BLaER1 treated with 17β-estradiol and CSF1 and Interleukin-3, amounts not matched to agents 10 nM and 100 nM (cell line): ENCODE measurements at regions not wholly inside any gene's neighbourhood (a gene's known extent, or its start where the extent isn't known, plus 50 kb on each side); places are given as distances from the start of the nearest gene placed in this dataset.

Experiments
- H3K27ac ChIP-seq, 11 experiments: shearing (Covaris generic); formaldehyde crosslinking; 2 replicates each; pipeline ENCODE4 v1.8.1; 2022
- H3K27me3 ChIP-seq, 11 experiments: shearing (Covaris generic); formaldehyde crosslinking; 2 replicates each; pipeline ENCODE4 v1.8.1; 2022
- H3K36me3 ChIP-seq, 11 experiments: shearing (Covaris generic); formaldehyde crosslinking; 2 replicates each; pipeline ENCODE4 v1.8.1; 2022
- H3K4me1 ChIP-seq, 10 experiments: shearing (Covaris generic); formaldehyde crosslinking; 2 replicates each; pipeline ENCODE4 v1.8.1; 2022
- H3K4me2 ChIP-seq, 11 experiments: shearing (Covaris generic); formaldehyde crosslinking; 2 replicates each; pipeline ENCODE4 v1.8.1; 2022
- H3K4me3 ChIP-seq, 10 experiments: shearing (Covaris generic); formaldehyde crosslinking; 2 replicates each; pipeline ENCODE4 v1.8.1; 2022
- H3K9ac ChIP-seq, 11 experiments: shearing (Covaris generic); formaldehyde crosslinking; 2 replicates each; pipeline ENCODE4 v1.8.1; 2022
- H3K9me3 ChIP-seq, 11 experiments: shearing (Covaris generic); formaldehyde crosslinking; replicated peaks in 1 of 11; 2 replicates each; pipeline ENCODE4 v1.8.1; 2022
- H4K20me1 ChIP-seq, 11 experiments: shearing (Covaris generic); formaldehyde crosslinking; 2 replicates each; pipeline ENCODE4 v1.8.1; 2022
- Cebpa-rat ChIP-seq, 11 experiments: shearing (Covaris generic); IDR thresholded peaks; 2 replicates each; pipeline ENCODE4 v1.8.1; 2022

- H4K20me1 ChIP-seq, result no peaks in the 10 kb centered on the region
- no peaks in the 10 kb centered on the region for H3K36me3 ChIP-seq
- no peak overlapping the region for H3K9ac ChIP-seq
- no peak overlapping the region for H3K27ac ChIP-seq
- no peak overlapping the region for H3K4me2 ChIP-seq
- H3K9me3 ChIP-seq, result no peaks in the 10 kb centered on the region
- H3K4me1 ChIP-seq, result peaks cover 0 to 12% (median 10%) of the 10 kb centered on the region in 10 experiments; a peak in 14 of 20 replicates
- no peak overlapping the region for H3K4me3 ChIP-seq
- no peak for TF ChIP-seq Cebpa-rat (IDR thresholded peaks at IDR 0.05)
- H3K27me3 ChIP-seq, result no peaks in the 10 kb centered on the region
Measured at GRCh38 chr4:147090486-147090885, 144.8 kb upstream of the TTC29 start.

DNA sequence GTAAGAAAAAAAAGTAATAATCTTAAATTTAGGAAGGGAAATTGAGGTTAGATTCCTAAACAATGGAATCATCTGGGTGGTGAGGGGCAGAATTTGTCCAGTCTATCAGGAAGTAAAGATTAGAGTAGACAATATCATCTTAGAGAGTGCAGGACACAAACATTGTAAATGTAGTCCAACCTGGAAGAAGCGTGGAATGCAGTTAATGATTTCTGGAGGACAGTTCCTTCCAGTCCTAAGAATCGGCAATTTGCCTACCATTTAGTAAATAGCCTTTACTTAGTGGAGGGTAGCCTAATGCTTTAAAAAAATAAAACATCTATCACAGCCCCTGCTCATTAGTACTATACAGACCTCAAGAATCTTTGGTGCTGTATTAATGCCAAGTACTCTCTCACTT, 147.5 kb upstream of the TTC29 start:
- no peak for TF ChIP-seq Cebpa-rat (IDR thresholded peaks at IDR 0.05)
- Histone ChIP-seq H3K9ac (no peak overlapping the region), H3K4me1 (peaks cover 0 to 12% (median 10%) of the 10 kb centered on the region in 10 experiments; a peak in 14 of 20 replicates), H3K9me3 (no peaks in the 10 kb centered on the region), H3K4me3 (no peak overlapping the region), H3K27ac (no peak overlapping the region), H4K20me1 (no peaks in the 10 kb centered on the region), H3K36me3 (no peaks in the 10 kb centered on the region), H3K27me3 (no peaks in the 10 kb centered on the region), H3K4me2 (no peak overlapping the region)

- no peak overlapping the region for H3K9ac ChIP-seq
- TF ChIP-seq Cebpa-rat (IDR thresholded peaks at IDR 0.05), result no peak
Measured at GRCh38 chr4:147094238-147094637, 148.6 kb upstream of the TTC29 start.

DNA sequence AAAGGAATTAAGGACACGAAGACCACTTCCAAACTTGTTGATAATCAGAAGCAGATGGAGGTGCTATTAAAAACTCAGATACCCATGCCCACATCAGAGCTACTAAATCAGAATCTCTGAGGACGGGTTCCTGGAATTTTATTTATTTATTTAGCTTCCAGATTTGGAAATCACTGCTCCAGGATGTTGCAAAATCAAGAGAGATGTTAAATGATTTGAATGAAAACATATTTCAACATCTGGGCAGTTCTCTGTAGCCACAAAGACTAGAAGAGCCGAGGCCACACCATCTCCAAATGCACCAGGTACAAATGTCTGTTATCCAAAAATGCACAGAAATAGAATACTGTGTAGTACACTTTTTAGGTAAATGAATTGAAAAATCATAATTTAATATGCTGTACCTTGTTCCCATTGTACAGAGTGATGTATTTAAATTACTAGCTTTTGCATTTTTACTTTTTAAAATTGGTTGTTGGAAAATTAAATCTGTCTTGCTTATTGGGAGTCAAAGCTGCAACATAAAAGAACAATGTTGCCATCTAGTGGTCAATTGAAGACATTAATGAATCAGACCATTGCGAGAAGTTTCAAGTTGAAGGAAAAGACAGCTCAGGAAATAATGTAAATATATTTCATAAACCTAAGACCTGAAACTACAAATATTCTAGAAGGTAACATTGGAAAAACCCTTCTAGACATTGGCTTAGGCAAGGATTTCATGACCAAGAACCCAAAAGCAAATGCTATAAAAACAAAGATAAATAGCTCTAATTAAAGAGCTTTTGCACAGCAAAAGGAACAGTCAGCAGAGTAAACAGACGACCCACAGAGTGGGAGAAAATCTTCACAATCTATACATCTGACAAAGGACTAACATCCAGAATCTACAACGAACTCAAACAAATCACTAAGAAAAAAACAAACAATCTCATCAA, 151.3 kb upstream of the TTC29 start:
- no peak overlapping the region for H3K27ac ChIP-seq
- H3K4me2 ChIP-seq, result no peak overlapping the region
- peaks cover 0 to 2% (median under 1%) of the 10 kb centered on the region in 10 experiments; a peak in 12 of 20 replicates for H3K4me1 ChIP-seq
- no peaks in the 10 kb centered on the region for H3K27me3 ChIP-seq
- no peaks in the 10 kb centered on the region for H4K20me1 ChIP-seq
- no peaks in the 10 kb centered on the region for H3K9me3 ChIP-seq
- H3K9ac ChIP-seq, result no peak overlapping the region
- H3K4me3 ChIP-seq, result no peak overlapping the region
- TF ChIP-seq Cebpa-rat (IDR thresholded peaks at IDR 0.05), result no peak
- no peaks in the 10 kb centered on the region for H3K36me3 ChIP-seq

More at GRCh38 chr4:147094238-147094637, 148.6 kb upstream of the TTC29 start:
- Histone ChIP-seq H3K36me3 (no peaks in the 10 kb centered on the region), H3K27me3 (no peaks in the 10 kb centered on the region), H3K4me3 (no peak overlapping the region), H3K27ac (no peak overlapping the region), H4K20me1 (no peaks in the 10 kb centered on the region), H3K4me1 (peaks cover 0 to 12% (median 10%) of the 10 kb centered on the region in 10 experiments; a peak in 14 of 20 replicates), H3K4me2 (no peak overlapping the region), H3K9me3 (no peaks in the 10 kb centered on the region)

GRCh38 chr4:147101678-147102077, 156.0 kb upstream of the TTC29 start:
- Histone ChIP-seq H3K36me3 (no peaks in the 10 kb centered on the region), H4K20me1 (no peaks in the 10 kb centered on the region), H3K27me3 (no peaks in the 10 kb centered on the region), H3K4me1 (peaks cover 0 to 27% (median 0%) of the 10 kb centered on the region in 10 experiments; a peak in 5 of 20 replicates), H3K4me3 (no peak overlapping the region), H3K27ac (no peak overlapping the region; a peak in 1 of 22 replicates), H3K9ac (no peak overlapping the region), H3K4me2 (no peak overlapping the region), H3K9me3 (no peaks in the 10 kb centered on the region)
- TF ChIP-seq Cebpa-rat (IDR thresholded peaks at IDR 0.05), result no peak

DNA sequence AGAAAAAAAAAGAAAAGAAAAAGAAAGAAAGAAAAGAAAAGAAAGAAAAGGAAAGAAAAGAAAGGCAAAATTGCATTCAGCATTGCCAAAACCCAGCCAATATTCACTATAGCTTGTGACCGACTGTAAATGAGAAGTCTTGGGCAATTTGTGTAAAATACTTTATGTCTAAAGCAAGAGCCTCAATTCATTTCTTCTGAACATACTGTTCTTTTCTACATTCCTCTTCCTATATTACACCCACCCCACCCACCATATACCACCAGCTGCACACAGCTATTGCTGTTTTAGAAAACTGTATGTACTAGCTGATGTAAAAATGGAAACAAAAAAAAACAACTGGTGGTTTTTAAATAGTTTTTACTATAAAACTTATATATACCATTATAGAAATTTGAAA, 156.9 kb upstream of the TTC29 start:
- H3K9me3 ChIP-seq, result no peaks in the 10 kb centered on the region
- H3K4me2 ChIP-seq, result no peak overlapping the region
- H3K36me3 ChIP-seq, result no peaks in the 10 kb centered on the region
- no peak overlapping the region; a peak in 1 of 22 replicates for H3K27ac ChIP-seq
- H4K20me1 ChIP-seq, result no peaks in the 10 kb centered on the region
- H3K27me3 ChIP-seq, result no peaks in the 10 kb centered on the region
- no peak overlapping the region for H3K9ac ChIP-seq
- TF ChIP-seq Cebpa-rat (IDR thresholded peaks at IDR 0.05), result no peak
- H3K4me3 ChIP-seq, result no peak overlapping the region
- peaks cover 0 to 27% (median 0%) of the 10 kb centered on the region in 10 experiments; a peak in 5 of 20 replicates for H3K4me1 ChIP-seq

DNA sequence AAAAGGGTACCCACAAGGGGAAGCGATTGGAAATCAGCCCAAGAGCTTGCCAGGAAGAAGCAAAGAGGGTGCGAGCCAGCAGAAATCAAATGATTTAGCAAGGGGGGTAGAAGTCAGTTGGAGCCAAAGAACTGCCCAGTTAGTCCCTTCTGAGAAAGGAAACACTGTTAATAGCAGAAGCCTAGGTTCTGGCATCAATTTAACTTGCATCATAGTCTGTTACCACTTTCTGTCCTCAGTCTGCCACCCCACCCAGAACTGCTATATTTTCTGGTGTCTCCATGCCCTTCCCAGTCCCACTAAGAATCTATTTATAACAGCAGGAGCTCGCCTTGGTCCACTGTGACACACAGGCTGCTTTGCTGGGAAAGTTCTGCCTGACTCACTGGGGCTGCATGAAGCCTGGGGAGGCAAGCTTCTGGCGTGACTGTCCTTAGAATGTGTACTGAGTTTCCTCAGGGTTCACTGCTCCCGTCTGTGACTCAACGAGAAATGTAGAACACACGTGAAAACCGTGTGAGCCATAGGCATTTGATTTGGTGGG, 157.8 kb upstream of the TTC29 start:
- H3K9me3 ChIP-seq, result no peaks in the 10 kb centered on the region
- no peak overlapping the region for H3K4me3 ChIP-seq
- H3K9ac ChIP-seq, result peak overlapping the region in 1 of 11 experiments; percentile 68; a peak in 1 of 22 replicates
- H3K27ac ChIP-seq, result peak overlapping the region in 2 of 11 experiments; percentile 40 to 47; a peak in 2 of 22 replicates
- TF ChIP-seq Cebpa-rat (IDR thresholded peaks at IDR 0.05), result no peak
- H3K36me3 ChIP-seq, result no peaks in the 10 kb centered on the region
- H4K20me1 ChIP-seq, result no peaks in the 10 kb centered on the region
- peak overlapping the region in 2 of 11 experiments; percentile 47 to 72; a peak in 4 of 22 replicates for H3K4me2 ChIP-seq
- no peaks in the 10 kb centered on the region for H3K27me3 ChIP-seq
- H3K4me1 ChIP-seq, result peaks cover 0 to 27% (median 0%) of the 10 kb centered on the region in 10 experiments; a peak in 5 of 20 replicates

GRCh38 chr4:147104768-147105167, 159.1 kb upstream of the TTC29 start:
- Histone ChIP-seq H3K27ac (no peak overlapping the region), H3K36me3 (no peaks in the 10 kb centered on the region), H3K27me3 (no peaks in the 10 kb centered on the region), H3K4me3 (no peak overlapping the region), H3K4me2 (peak overlapping the region in 2 of 11 experiments; percentile 6 to 9; a peak in 2 of 22 replicates), H3K9me3 (no peaks in the 10 kb centered on the region), H3K4me1 (peaks cover 0 to 27% (median 0%) of the 10 kb centered on the region in 10 experiments; a peak in 5 of 20 replicates), H4K20me1 (no peaks in the 10 kb centered on the region), H3K9ac (no peak overlapping the region)
- TF ChIP-seq Cebpa-rat (IDR thresholded peaks at IDR 0.05), result no peak

DNA sequence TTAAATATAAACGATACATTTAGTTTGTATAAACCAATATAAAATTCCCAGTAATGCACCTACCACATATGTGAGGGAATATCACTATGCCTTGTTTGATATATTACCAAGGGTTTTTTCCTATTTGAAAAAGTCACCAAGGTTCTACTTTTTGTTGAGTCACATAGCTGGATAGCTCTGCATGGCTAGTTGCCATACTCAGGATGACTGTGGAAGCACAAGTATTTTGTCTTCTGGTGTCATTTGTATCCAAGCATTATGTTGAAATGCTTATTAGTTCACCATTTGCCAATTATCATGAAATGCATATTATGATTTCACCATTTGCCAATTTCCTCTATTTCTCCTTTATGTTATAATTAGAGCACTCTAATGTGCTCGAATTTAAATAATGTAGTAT, 162.7 kb upstream of the TTC29 start:
- no peaks in the 10 kb centered on the region for H4K20me1 ChIP-seq
- peaks cover 0 to 17% (median 0%) of the 10 kb centered on the region in 10 experiments; a peak in 5 of 20 replicates for H3K4me1 ChIP-seq
- no peaks in the 10 kb centered on the region for H3K36me3 ChIP-seq
- H3K27me3 ChIP-seq, result no peaks in the 10 kb centered on the region
- no peaks in the 10 kb centered on the region for H3K9me3 ChIP-seq
- no peak overlapping the region for H3K27ac ChIP-seq
- no peak overlapping the region for H3K9ac ChIP-seq
- no peak overlapping the region for H3K4me3 ChIP-seq
- TF ChIP-seq Cebpa-rat (IDR thresholded peaks at IDR 0.05), result no peak
- no peak overlapping the region for H3K4me2 ChIP-seq
